ENCODE measurements at regions not wholly inside any gene's neighbourhood (a gene's known extent, or its start where the extent isn't known, plus 50 kb on each side); places are given as distances from the start of the nearest gene placed in this dataset.
"Not testable (repeated sequence)": the region's sequence is repeated elsewhere in the genome, so short reads cannot be mapped to it uniquely, and the experiment has no call there.

- no peak for DNase-seq (ENCODE audit: low read depth in 2 of 2)
These were observed 103.6 kb downstream of the OTOL1 start for GRCh38 chr3:161600173-161600572.

- DNase-seq (ENCODE audit: low read depth in 2 of 2), result no peak
These were observed 105.9 kb downstream of the OTOL1 start for GRCh38 chr3:161602475-161602874.

GRCh38 chr3:161602918-161603317, 106.3 kb downstream of the OTOL1 start:
- no peak for DNase-seq (ENCODE audit: low read depth in 2 of 2)

GRCh38 chr3:161607056-161607455, 110.4 kb downstream of the OTOL1 start:
- DNase-seq (ENCODE audit: low read depth in 2 of 2), result no peak

GRCh38 chr3:161619351-161619750, 122.7 kb downstream of the OTOL1 start:
- no peak for DNase-seq (ENCODE audit: low read depth in 2 of 2)

- DNase-seq (ENCODE audit: low read depth in 2 of 2), result no peak
These were observed 134.2 kb downstream of the OTOL1 start for GRCh38 chr3:161630794-161631193.

GRCh38 chr3:161631536-161631935, 134.9 kb downstream of the OTOL1 start:
- no peak for DNase-seq (ENCODE audit: low read depth in 2 of 2)

GRCh38 chr3:161637559-161637958, 141.0 kb downstream of the OTOL1 start:
- no peak for DNase-seq (ENCODE audit: low read depth in 2 of 2)

GRCh38 chr3:161639095-161639494, 142.5 kb downstream of the OTOL1 start:
- not testable (repeated sequence) for DNase-seq (ENCODE audit: low read depth in 2 of 2)

GRCh38 chr3:161640181-161640580, 143.6 kb downstream of the OTOL1 start:
- DNase-seq (ENCODE audit: low read depth in 2 of 2), result no peak

- no peak for DNase-seq (ENCODE audit: low read depth in 2 of 2)
These were observed 144.7 kb downstream of the OTOL1 start for GRCh38 chr3:161641287-161641686.

- no peak for DNase-seq (ENCODE audit: low read depth in 2 of 2)
These were observed 148.5 kb downstream of the OTOL1 start for GRCh38 chr3:161644891-161645635.

- DNase-seq (ENCODE audit: low read depth in 2 of 2), result no peak
These were observed 151.4 kb downstream of the OTOL1 start for GRCh38 chr3:161647936-161648470.

GRCh38 chr3:161649900-161650484, 153.4 kb downstream of the OTOL1 start:
- no peak for DNase-seq (ENCODE audit: low read depth in 2 of 2)

GRCh38 chr3:161657786-161658185, 161.2 kb downstream of the OTOL1 start:
- DNase-seq (ENCODE audit: low read depth in 2 of 2), result no peak

- no peak for DNase-seq (ENCODE audit: low read depth in 2 of 2)
These were observed 174.5 kb downstream of the OTOL1 start for GRCh38 chr3:161671141-161671540.

GRCh38 chr3:161672478-161672877, 175.9 kb downstream of the OTOL1 start:
- DNase-seq (ENCODE audit: low read depth in 2 of 2), result no peak

GRCh38 chr3:161673866-161674265, 177.3 kb downstream of the OTOL1 start:
- no peak for DNase-seq (ENCODE audit: low read depth in 2 of 2)

- DNase-seq (ENCODE audit: low read depth in 2 of 2), result no peak
These were observed 177.8 kb downstream of the OTOL1 start for GRCh38 chr3:161674402-161674801.

GRCh38 chr3:161681831-161682230, 185.2 kb downstream of the OTOL1 start:
- DNase-seq (ENCODE audit: low read depth in 2 of 2), result not testable (repeated sequence)

GRCh38 chr3:161682715-161683114, 186.1 kb downstream of the OTOL1 start:
- no peak for DNase-seq (ENCODE audit: low read depth in 2 of 2)

GRCh38 chr3:161689584-161690298, 193.1 kb downstream of the OTOL1 start:
- no peak for DNase-seq (ENCODE audit: low read depth in 2 of 2)

GRCh38 chr3:161690299-161690620, 193.7 kb downstream of the OTOL1 start:
- no peak for DNase-seq (ENCODE audit: low read depth in 2 of 2)
